T47D (cell line): ENCODE measurements at regions not wholly inside any gene's neighbourhood (a gene's known extent, or its start where the extent isn't known, plus 50 kb on each side); places are given as distances from the start of the nearest gene placed in this dataset.
A peak's percentile ranks its signal among the peaks of the same experiment; 100 is the strongest.

Experiments used
- DNase-seq, 2 experiments: peaks; one replicate each; pipeline versions ENCODE4 v3.0.0 to v3.0.0-alpha.2; 2011 to 2012; ENCODE audit warnings: low read depth in 1 of 2, low spot score in 1 of 2
- JUND ChIP-seq: IDR thresholded peaks from 2 replicates; pipeline ENCODE4 v1.6.1; 2012; ENCODE audit warnings: low read depth
- in situ Hi-C: cut with HindIII; loops from 2 replicates; pipeline ENCODE4 v1.10.0; 2016; ENCODE audit warnings: low sequenced_read_pairs, low pct_unique_long_range_greater_than_20kb

DNA sequence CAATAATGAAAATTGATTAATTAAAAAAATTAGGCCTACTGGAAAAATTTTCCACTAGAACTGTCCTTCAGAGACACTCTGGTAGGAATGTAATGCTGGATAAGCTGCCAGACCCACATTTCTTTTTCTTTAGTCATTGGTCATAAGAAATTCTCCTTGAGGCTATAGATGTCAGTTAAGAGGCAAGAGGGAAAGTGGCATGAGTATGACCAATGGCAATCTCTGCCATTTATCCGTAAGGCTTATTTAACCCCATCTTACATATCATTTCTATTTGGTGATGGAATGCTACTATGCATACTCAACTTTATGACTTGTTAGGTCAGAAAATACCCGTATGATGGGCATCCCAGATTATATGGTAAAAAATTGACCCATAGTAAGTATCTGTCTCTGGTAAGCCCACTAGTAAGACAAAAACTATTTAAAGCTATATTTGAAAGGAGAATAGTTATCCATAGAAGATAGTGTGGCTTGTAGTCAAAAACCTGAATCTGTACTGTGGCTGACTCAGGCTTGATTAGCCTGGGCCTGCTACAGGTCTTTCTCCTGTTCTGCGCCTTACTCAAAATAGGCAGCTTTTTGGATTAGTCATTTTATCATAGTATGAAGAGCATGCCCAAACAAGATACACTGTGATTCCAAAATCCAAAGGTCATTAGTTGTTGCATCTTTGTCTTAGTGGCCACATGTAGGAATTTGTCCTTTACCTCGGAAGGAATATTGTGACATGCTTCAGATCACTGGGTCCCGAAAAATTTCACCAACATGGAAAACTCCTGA lies 314.7 kb downstream of the PYDC2 start:
- in situ Hi-C loops = no loop called here
- peak; percentile 21 to 39 for DNase-seq
- TF ChIP-seq JUND = peak; percentile 83

DNA sequence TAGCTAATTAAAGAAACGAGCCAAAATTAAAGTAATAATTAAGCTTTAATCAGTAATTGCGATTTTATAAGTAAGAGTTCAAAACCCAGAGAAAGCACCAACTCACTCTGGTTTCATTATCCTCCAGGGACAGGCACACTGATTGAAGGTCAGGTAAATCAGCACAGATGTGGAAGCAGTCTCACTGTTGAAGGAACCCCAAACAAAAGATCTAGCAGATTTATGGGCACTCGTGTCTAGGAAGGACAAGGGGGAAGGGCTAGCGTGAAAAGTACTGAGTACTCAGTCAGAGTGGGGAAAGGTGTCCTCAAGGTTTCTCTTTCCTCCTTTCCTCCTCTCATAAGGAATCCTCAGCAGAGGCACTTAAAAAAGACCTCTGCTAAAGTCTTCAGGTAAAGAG lies 320.1 kb downstream of the PYDC2 start:
- in situ Hi-C loops = no loop called here
- DNase-seq = no peak
- TF ChIP-seq JUND = no peak

DNA sequence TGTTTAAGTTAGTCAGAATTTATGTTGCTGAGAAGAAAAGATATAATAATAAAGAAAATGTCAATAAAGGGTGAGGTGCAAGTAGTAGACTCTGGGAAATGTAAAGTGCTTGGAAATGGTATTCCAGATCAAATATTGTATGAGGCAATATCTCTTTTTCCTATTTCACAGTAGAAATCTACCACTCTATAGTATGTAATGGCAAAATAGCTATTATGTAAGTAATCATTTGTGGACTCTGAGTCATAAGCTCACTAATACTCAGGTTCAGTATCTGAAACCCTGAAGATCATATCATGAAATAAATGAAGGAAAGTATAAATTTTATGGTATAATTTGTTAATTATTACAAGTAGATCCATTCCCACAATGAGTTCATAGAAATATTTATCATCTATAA lies 322.1 kb downstream of the PYDC2 start:
- DNase-seq = no peak
- in situ Hi-C loops = no loop called here
- TF ChIP-seq JUND = no peak

DNA sequence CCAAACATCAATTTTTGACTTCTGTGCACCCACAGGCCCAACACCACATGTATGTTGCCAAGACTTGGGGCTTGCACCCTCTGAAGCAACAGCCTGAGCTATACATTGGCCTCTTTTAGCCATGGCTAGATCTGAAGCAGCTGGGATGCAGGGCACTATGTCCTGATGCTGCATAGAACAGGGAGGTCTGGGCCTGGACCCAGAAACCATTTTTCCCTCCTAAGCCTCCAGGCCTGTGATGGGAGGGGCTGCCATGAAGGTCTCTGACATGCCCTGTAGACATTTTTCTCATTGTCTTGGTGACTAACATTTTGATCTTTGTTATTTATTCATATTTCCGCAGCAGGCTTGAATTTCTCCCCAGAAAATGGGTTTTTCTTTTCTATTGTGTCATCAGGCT lies 330.0 kb downstream of the PYDC2 start:
- no peak for DNase-seq
- in situ Hi-C loops = no loop called here
- no peak for TF ChIP-seq JUND

DNA sequence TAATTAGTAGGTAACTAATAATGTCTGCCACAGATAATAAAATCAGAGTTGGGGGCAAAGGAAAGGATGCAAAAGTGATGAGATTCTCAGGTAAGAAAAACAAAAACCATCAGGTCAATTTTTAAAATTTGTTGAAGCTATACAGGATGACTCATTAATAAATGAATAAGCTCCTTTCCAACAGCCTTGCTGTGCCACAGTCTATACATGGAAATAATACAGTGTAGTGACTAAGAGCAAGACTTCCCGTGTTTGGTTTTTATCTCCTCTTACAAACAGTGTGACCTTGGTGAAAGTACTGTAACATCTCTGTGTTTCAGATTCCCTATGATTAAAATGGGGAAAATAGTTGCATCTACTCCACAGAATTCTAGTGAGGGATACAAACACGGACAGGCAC lies 331.6 kb downstream of the PYDC2 start:
- DNase-seq = no peak
- no peak for TF ChIP-seq JUND
- in situ Hi-C loops = no loop called here

DNA sequence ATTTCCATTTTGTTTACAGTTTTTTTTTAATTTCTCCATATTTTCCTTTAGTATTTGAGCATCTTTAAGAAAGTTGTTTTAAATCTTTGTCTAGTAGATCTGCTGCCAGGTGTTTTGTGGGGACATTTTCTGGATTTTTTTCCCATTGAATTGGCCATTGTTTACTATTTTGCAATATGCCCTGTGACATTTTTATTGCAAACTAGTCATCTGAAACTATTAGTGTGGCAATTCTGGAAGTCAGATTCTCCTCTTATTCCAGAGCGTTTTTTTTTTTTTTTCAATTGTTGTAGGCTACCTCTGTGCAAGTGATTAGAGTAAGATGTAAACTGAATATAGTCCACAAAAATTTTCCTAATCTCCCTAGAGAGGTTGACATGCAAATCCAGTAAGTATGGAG lies 334.2 kb downstream of the PYDC2 start:
- DNase-seq = no peak
- TF ChIP-seq JUND = no peak
- in situ Hi-C loops = no loop called here

DNA sequence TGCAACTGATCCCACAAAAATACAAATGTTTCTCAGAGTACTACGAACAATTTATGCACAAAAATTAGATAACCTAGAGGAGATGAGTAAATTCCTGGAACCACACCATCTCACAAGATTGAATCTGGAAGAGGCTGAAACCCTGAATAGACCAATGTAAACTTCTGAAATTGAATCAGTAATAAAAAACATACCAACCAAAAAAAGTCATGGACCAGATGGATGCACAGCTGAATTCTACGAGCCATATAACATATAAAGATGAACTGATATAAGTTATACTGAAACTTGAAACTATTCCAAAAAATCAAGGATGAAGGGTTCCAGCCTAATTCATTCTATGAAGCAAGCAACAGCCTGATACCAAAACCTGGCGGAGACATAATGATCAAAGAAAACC lies 336.3 kb downstream of the PYDC2 start:
- TF ChIP-seq JUND = no peak
- no peak for DNase-seq
- in situ Hi-C loops = no loop called here

DNA sequence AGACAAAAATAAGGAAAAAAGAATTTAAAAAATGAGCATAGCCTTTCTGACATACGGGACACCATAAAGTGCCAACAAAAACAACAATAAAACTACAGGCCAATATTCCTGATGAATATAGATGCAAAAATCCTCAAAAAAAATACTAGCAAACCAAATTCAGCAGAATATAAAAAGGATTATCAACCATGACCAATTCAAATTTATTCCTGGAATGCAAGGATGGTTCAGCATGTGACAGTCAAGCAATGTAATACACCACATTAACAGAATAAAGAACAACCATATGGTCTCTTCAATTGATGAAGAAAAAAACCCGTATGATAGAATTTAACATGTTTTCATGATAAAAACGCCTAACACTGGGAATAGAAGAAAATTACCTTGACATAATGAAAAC lies 341.7 kb downstream of the PYDC2 start:
- no peak for TF ChIP-seq JUND
- DNase-seq = no peak
- in situ Hi-C loops = no loop called here

DNA sequence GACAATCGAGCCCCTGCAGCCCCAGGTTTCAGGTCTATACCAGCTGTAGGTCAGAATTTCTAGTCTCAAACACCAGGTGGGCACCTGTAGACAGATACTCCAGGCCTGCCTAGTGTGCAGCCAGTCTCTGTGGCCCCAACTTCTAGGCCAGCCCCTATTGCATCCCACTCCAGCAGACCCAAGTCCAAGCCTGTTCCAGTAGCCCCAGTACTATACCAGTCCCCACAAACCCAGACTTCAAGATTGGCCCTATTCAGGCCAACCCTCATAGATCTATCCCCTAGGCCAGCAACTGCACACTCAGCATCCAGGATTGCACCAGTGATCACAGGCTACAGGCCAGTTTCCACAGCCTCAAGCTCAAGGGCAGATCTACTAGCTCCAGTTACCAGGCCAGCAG lies 344.0 kb downstream of the PYDC2 start:
- in situ Hi-C loops = no loop called here

DNA sequence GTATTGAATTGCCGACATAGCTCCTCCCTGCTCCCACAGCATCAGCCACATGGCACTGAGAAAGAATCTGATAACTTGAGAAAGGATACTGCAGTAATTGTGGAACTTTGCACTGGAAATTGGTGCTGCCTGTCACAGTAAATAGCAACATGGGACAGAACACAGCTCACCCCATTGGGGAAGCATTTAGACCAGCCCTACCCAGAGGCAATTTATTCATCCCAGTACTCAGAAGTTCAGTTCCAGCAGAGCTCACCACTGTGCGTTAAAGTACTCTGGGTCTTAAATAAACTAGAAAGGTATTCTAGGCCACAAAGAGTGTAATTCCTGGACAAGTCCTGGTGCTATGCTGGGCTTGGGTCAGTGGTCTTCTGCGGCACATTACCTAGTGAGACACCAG lies 347.1 kb downstream of the PYDC2 start:
- in situ Hi-C loops = no loop called here
- no peak for DNase-seq
- TF ChIP-seq JUND = no peak

More for the DNA sequence above, 344.0 kb downstream of the PYDC2 start:
- DNase-seq = no peak
- no peak for TF ChIP-seq JUND

DNA sequence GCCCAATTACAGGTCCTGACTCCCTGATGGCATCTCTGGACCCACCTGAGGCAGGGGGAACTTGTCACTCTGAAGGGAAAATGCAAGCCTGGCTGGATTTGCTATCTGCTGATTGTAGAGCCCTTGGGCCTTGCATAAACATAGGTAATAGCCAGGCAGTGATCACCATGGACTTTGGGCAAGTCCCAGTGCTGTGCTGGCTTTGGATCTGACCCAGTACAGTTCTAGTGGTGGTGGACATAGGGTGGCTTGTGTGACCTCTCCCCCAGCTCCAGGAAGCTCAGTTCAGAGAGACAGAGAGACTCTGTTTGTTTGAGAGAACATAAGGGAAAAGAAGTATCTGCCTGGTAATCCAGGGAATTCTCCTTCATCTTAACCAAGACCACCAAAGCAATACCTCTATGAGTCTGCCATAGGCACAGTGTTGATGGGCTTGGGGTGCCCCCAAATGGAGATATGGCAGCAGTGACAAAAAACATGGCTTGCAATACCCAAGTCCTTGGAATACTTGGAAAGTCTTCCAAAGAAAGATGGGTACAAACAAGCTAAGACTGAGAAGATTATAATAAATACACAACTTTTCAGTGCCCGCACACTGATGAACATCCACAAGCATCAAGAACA lies 348.5 kb downstream of the PYDC2 start:
- TF ChIP-seq JUND = no peak
- no peak for DNase-seq
- in situ Hi-C loops = no loop called here

DNA sequence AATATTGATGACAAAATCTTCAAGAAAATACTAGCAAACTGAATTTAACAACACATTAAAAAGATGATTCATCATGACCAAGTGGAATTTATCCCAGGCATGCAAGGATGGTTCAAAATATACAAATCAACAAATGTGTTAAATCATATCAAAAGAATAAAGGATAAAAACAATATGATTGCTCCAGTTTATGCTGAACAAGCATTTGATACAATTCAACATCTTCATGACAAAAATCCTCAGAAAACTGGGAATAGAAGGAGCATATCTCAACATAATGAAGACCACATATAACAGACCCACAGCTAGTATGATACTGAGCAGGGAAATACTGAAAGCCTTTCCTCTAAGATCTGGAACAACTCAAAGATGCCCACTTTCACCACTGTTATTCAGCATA lies 352.3 kb downstream of the PYDC2 start:
- in situ Hi-C loops = no loop called here
- no peak for DNase-seq
- no peak for TF ChIP-seq JUND

DNA sequence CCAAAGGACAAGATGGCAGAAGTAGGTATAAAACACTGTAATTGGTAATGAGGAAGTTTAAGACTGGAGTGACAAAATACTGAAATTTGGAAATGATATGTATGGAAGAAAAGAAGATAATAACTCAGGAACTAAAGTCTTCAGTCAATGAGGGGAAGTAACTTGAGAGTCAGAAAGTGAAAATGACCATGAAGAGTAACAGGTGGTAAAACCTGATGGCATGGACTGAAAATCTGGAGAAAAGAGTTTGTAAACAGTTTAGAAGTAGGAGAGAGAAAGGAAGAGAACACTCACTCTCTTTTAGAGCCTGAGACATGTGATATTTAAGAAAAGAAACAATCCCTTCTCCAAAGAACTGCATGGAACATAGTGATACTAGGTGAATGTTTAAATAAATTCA lies 387.9 kb downstream of the PYDC2 start:
- DNase-seq = no peak
- in situ Hi-C loops = no loop called here
- no peak for TF ChIP-seq JUND

DNA sequence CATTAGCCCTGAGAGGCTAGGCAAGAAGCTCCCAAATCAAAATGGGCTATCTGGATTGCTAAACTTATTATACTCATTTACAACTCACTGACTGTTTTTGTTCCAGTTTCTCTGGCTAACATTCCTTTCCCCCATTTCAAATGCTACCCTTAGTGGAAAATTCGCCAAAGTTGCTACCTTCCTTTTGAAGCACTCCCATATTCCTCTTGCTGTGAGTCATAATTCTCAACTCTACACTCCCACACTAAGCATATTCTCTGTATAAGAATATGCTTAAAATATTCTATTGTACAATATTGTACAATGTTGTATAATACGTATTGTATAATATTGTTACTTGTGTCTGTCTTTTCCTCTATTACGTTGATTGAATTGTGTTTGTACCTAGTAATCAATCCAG lies 398.6 kb downstream of the PYDC2 start:
- in situ Hi-C loops = no loop called here
- TF ChIP-seq JUND = no peak
- no peak for DNase-seq
